A549 (cell line): ENCODE measurements at regions not wholly inside any gene's neighbourhood (a gene's known extent, or its start where the extent isn't known, plus 50 kb on each side); places are given as distances from the start of the nearest gene placed in this dataset.

Experiments used
- CHD2 ChIP-seq: fragments of 150-350 bp; IDR thresholded peaks from 2 replicates; pipeline ENCODE4 v1.6.1; 2014; ENCODE audit warnings: low read length; ENCODE audit not compliant: partially characterized antibody
- CHD4 ChIP-seq: fragments of 200-600 bp; sonication (generic); IDR thresholded peaks from 2 replicates; pipeline ENCODE4 v1.6.1; 2016; ENCODE audit warnings: antibody characterized with exemption, mild to moderate bottlenecking, borderline replicate concordance
- JUN ChIP-seq, 2 experiments: fragments of >200 bp; sonication (Bioruptor Twin); formaldehyde crosslinking; IDR thresholded peaks; 2 replicates in 1 of 2; 3 replicates in 1 of 2; pipeline ENCODE4 v1.6.1; 2016 to 2017
- NR3C1 ChIP-seq: fragments of >200 bp; sonication (Bioruptor Twin); formaldehyde crosslinking; IDR thresholded peaks from 3 replicates; pipeline ENCODE4 v1.6.1; 2017
- SMC3 ChIP-seq: fragments of >200 bp; sonication (Bioruptor Twin); formaldehyde crosslinking; IDR thresholded peaks from 3 replicates; pipeline ENCODE4 v1.6.1; 2018; ENCODE audit warnings: inconsistent platforms
- TFCP2L1 ChIP-seq: fragments of 250-450 bp; sonication (Bioruptor Pico); IDR thresholded peaks from 2 replicates; pipeline ENCODE4 v1.5.0; 2021; ENCODE audit warnings: mild to moderate bottlenecking
- TF ChIP-seq, protein P1 (sequence below): fragments of >200 bp; sonication (Bioruptor Twin); formaldehyde crosslinking; IDR thresholded peaks from 3 replicates; pipeline ENCODE4 v1.5.1; 2016
- TF ChIP-seq, protein P2 (sequence below): IDR thresholded peaks from 2 replicates; pipeline ENCODE4 v1.6.1; 2012
- TF ChIP-seq, protein P3 (sequence below): fragments of 200-600 bp; sonication (generic); IDR thresholded peaks from 2 replicates; pipeline ENCODE4 v1.6.1; 2016; ENCODE audit warnings: antibody characterized with exemption, mild to moderate bottlenecking, moderate library complexity
- TF ChIP-seq, protein P4 (sequence below): fragments of 250-450 bp; sonication (Bioruptor Pico); IDR thresholded peaks from 2 replicates; pipeline ENCODE4 v1.5.0; 2020; ENCODE audit warnings: low read depth, mild to moderate bottlenecking, moderate library complexity

- no peak for TF ChIP-seq NR3C1
- peak; percentile 38; the same call in 2 of the 3 replicates for TF ChIP-seq SMC3
- TF ChIP-seq, protein P1, sequence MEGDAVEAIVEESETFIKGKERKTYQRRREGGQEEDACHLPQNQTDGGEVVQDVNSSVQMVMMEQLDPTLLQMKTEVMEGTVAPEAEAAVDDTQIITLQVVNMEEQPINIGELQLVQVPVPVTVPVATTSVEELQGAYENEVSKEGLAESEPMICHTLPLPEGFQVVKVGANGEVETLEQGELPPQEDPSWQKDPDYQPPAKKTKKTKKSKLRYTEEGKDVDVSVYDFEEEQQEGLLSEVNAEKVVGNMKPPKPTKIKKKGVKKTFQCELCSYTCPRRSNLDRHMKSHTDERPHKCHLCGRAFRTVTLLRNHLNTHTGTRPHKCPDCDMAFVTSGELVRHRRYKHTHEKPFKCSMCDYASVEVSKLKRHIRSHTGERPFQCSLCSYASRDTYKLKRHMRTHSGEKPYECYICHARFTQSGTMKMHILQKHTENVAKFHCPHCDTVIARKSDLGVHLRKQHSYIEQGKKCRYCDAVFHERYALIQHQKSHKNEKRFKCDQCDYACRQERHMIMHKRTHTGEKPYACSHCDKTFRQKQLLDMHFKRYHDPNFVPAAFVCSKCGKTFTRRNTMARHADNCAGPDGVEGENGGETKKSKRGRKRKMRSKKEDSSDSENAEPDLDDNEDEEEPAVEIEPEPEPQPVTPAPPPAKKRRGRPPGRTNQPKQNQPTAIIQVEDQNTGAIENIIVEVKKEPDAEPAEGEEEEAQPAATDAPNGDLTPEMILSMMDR: 0 out of 3 replicates have a peak, but pooled peaks have one; percentile 12
- TF ChIP-seq CHD4: no peak
- TF ChIP-seq CHD2: no peak
- TF ChIP-seq, protein P2, sequence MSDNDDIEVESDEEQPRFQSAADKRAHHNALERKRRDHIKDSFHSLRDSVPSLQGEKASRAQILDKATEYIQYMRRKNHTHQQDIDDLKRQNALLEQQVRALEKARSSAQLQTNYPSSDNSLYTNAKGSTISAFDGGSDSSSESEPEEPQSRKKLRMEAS: no peak
- TF ChIP-seq, protein P3, sequence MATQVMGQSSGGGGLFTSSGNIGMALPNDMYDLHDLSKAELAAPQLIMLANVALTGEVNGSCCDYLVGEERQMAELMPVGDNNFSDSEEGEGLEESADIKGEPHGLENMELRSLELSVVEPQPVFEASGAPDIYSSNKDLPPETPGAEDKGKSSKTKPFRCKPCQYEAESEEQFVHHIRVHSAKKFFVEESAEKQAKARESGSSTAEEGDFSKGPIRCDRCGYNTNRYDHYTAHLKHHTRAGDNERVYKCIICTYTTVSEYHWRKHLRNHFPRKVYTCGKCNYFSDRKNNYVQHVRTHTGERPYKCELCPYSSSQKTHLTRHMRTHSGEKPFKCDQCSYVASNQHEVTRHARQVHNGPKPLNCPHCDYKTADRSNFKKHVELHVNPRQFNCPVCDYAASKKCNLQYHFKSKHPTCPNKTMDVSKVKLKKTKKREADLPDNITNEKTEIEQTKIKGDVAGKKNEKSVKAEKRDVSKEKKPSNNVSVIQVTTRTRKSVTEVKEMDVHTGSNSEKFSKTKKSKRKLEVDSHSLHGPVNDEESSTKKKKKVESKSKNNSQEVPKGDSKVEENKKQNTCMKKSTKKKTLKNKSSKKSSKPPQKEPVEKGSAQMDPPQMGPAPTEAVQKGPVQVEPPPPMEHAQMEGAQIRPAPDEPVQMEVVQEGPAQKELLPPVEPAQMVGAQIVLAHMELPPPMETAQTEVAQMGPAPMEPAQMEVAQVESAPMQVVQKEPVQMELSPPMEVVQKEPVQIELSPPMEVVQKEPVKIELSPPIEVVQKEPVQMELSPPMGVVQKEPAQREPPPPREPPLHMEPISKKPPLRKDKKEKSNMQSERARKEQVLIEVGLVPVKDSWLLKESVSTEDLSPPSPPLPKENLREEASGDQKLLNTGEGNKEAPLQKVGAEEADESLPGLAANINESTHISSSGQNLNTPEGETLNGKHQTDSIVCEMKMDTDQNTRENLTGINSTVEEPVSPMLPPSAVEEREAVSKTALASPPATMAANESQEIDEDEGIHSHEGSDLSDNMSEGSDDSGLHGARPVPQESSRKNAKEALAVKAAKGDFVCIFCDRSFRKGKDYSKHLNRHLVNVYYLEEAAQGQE: no peak
- TF ChIP-seq, protein P4, sequence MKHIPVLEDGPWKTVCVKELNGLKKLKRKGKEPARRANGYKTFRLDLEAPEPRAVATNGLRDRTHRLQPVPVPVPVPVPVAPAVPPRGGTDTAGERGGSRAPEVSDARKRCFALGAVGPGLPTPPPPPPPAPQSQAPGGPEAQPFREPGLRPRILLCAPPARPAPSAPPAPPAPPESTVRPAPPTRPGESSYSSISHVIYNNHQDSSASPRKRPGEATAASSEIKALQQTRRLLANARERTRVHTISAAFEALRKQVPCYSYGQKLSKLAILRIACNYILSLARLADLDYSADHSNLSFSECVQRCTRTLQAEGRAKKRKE (CRISPR knock-in tag): no peak
- no peak for TF ChIP-seq TFCP2L1 (CRISPR knock-in tag)
- TF ChIP-seq JUN (IDR thresholded peaks at IDR 0.05): no peak
These were observed 512.7 kb downstream of the CMPK2 start for GRCh38 chr2:6352906-6353515.
